IPS-NIHi11 (cell line): ENCODE measurements at regions not wholly inside any gene's neighbourhood (a gene's known extent, or its start where the extent isn't known, plus 50 kb on each side); places are given as distances from the start of the nearest gene placed in this dataset.

ENCODE experiments used
- DNase-seq: peaks from one replicate; pipeline ENCODE4 v3.0.0; 2012; ENCODE audit warnings: mixed read lengths, low spot score

- DNase-seq = no peak
Observed at GRCh38 chr2:14910654-14911053, 278.1 kb downstream of the LRATD1 start.

DNA sequence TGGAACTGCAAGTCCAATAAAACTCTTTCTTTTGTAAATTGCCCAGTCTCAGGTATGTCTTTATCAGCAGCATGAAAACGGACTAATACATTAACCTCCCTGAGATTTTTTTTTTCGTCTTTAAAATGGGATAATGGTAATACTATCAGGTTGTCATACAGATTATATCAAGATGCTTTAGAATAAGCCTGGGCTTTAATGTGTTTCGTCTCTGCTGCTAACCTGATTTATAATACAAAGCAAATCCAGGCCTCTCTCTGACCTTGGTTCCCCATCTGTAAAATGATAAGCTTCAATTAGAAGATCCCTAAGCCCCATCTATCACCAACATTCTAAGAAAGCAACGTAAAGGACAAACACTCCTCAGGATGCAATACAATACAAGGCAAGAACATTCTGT, 283.5 kb downstream of the LRATD1 start:
- DNase-seq = no peak

- DNase-seq = no peak
Observed at GRCh38 chr2:14923820-14924580, 291.5 kb downstream of the LRATD1 start.

DNA sequence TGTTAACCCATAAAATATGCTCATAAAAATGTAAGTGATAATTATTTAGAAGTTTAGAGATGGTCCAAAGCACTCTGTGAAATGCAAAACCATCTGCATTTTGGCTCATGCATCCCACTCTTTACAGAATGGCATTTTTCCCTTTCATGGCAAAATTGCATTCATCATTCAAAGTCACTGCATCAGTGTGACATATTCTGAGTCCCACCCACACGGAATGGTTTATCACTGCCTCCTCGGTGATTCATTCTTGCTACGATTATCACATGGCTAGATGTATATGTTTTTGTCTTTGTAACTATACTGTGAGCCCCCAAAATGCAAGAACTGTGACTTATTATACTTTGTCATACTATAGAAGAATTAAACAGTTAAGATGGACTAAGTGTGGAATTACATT, 293.0 kb downstream of the LRATD1 start:
- no peak for DNase-seq

DNA sequence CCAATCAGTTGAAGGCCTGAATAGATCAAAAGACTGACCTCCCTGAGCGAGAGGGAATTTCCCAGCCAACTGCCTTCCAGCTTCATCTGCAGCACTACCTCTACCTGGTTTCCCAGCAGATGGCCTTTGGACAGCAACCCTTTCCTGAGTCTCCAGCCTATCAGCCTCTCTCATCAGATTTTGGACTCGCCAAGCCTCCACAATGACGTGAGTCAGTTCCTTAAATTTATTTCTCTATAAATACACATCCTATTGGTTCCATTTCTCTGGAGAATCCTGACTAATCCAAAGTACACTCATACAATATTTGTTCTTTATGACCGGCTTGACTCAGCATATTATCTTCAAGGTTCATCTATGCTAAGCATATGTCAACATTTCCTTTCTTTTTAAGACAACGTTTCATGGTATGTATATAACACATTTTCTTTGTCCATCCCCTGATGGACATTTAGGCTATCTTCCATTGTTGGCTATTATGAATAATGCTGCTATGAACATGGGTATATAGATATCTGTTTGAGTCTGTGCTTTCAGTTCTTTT, 294.6 kb downstream of the LRATD1 start:
- DNase-seq = no peak

DNA sequence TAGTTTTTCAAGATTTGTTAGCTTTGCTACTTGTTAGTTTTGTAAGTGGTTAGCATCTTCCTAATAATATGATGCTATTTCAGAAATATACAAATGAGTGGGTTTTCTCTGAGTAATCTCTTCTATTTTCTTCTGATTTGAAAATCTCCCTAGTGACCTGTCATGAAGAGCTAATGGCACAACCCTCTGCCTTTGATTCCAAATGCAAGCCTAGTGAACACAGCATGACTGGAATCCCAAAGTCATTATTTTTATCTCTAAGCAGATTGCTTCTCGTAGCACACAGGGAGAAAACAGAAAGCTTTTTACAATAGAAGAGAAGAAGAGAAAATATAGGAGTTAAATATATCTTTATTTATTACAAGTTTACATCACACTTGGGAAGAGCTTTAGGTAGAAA, 295.5 kb downstream of the LRATD1 start:
- DNase-seq = no peak

DNA sequence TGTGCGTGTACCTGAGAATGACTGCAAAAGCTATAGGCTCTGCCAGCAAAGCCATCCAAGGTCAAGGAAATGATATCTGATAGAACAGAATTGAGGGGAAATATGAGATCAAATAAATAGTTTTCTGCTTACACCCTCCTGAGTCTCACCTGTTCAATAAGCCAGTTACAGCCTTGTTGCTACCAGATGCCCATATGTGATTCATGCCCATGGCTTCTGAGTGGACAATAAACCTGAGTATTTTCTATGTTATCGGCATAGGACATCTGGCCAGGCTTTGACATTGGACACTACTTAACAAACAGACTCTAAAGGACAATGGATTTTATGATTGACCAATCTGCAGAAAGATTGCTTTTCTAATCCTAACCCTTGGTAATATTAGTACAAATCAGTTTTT, 297.9 kb downstream of the LRATD1 start:
- DNase-seq = no peak

DNA sequence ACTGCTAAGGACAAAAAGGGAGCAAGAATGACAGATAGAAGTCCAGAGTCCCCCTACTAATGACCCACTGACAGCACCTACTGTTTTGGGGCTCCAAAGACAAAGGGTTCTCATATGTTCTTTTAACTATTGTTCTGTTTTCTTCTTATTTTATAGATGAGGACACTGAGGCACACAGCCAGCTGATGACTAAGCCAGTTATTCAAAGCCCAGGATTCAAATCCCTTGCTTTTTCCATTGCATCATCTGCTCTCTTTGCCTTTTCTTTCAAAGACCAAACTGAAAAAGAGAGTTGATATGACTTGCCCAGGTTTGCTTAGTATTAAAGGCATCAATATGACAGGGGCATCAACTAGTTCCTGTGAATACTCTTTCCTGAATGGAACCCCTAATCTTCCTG, 299.8 kb downstream of the LRATD1 start:
- DNase-seq = no peak

- DNase-seq = no peak
Observed at GRCh38 chr2:14933753-14934152, 301.2 kb downstream of the LRATD1 start.

GRCh38 chr2:14936426-14936825, 303.9 kb downstream of the LRATD1 start:
- DNase-seq = no peak

GRCh38 chr2:14937336-14937735, 304.8 kb downstream of the LRATD1 start:
- no peak for DNase-seq

DNA sequence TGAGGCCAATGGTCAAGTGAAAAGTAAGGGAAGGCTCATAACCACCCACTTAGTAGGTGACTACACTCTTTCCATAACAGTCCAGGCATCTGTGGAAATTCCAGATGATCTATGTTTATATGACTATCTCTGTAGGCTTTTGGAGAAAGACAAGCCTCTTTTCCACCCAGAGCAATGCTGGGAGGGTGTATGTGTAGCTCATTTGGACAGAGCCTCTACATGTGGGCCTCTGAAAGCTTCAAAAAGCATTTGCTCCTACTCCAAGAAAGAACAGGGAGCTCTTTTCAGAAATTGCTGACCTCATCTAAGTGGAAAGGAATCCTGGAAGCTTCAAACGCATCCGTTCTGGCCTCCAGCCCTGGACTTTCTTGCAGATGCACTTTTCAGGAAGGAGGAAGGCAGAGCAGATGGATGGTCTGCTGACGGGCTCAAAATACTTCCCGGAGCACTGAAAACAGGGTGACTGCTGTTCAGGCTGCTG, 308.7 kb downstream of the LRATD1 start:
- no peak for DNase-seq

- no peak for DNase-seq
Observed at GRCh38 chr2:14942987-14943386, 310.5 kb downstream of the LRATD1 start.

DNA sequence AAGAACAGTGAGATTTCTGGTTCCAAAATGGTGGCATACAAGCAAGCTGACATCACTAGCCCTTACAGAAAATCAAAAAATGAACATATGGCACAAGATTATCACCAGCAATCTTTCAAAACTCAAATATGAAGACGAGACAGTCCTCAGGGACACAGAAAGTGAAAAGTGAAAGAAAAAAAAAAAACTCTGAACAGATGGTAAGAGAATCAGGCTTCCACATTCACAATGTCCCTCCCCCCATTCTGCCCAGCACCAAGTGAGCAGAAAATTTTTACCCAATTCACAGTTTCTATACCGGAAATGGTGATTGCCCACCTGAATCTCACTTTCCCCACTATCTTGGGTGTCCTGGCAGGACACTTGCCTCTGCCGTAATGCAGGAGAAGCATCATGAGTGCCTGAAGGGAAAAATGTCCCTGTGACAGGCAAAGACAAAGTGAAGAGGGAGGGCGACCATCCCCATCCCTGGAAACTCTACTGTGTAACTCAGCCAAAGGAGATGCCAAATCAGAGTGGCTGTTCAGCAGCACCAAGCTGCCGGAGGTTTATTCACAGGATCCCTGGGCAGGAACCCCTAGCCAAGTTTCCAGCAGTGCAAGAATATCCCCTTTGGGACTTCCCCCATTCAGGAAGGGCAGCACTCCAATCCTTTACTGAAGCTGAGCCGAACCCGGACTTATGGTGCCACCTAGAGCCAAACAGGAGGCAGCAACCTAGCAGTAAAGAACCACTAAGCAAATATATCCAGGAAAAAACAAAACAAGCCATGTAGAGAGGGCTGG, 312.2 kb downstream of the LRATD1 start:
- DNase-seq = peak; percentile 62

DNA sequence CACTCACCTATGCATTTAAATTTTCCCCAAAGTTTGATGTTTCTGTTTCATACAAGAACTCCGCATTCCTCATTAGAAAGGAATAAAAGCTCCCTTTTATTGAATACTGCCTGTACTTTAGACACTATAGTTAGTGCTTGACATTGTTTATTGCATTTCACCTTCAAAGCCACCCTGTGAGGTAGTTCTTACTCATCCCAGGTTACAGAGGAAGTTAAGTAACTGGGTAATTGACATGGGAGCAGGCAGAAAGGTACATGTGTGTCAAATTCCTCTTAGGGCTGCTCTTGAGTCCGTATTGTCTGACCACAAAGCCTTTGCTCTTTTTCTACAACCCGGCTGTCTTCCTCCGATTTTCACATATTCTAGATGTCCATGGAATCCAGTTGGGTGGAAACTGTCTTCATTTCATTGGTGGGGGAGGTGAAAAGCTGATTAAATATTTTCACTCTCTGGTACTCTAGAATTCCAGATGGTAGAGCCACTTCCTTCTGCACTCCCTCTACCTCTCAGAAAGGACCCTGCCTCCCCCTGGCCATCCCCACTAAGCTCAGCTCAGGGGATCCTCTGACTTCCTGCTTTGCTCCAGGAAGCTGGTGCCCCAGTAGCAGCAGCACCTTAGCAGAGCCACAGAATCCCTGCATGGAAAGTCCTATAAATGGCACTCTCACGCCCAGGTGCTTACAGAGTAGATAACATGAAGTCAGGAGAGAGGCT, 319.2 kb downstream of the LRATD1 start:
- no peak for DNase-seq

DNA sequence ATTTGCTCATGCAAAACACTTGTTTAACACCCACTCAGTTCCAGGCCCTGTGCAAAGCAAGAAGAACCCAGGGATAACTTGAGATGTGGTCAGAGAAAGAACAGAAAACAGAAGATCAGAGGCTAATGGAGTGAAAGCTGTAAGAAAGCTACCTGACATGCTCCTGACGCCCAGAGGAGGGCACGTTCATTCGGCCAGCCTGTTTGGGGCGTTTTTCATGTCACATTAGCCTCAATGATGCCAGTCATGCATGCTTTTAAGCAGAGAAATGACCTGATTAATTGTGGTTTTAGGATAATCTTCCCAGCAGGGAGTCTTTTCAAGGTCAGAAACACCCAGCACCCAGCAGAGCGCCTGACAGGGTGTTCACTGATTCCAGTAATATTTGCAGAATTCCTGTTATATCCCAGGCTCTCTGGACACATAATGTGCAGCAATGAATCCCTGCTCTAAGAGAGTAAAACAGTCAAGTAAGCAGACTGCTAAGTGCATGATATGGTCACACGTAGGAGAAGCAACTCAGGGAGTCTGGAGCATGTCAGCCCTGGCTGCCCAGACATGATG, 320.0 kb downstream of the LRATD1 start:
- DNase-seq = no peak

DNA sequence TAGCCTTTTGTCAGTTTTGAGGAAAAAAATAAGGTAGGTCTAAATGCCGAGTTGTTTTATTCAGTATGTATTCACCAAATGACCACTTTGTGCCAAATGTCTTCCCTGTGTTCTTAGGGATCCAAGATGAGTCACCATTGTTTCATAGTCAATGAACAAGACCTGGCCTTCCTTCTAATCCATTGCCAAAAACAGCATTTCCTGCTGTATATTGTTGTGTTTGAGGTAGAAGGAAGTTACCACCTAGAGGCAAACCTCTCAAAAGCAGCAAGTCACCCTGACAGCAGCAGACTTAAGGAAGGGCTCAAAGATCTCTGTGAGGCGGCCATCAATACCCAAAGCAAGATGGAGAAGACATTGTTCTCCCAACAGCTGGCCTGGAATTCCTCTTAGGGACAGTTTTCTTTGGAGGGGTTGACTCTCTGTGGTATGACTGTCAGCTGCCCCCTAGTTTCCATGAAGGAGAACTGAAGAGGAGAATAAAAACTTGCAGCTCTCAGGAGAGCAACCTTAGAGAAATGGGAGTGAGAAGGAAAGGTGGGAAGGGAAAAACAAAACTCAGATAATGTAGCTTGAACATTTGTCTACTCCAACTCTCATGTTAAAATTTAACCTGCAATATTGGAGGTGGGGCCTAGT, 328.3 kb downstream of the LRATD1 start:
- no peak for DNase-seq

DNA sequence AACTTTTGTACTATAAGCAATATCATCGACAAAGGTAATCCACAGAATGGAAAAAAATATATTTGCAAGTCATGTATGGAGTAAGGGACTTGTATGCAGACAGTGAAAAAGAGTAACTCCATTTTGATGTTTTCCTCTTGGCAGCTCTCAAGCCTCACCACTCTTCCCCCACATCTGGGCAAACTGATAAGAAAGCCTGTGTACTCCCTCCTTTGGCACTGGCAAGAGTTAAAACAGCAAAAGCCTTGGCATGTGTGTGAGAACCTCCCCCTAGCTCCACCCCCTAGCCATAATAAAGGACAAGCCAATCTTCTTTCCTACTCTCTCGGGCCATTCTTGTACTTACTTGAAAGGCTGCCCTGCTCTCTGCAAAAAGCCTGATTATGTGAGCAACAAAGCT, 335.2 kb downstream of the LRATD1 start:
- no peak for DNase-seq

- DNase-seq = no peak
Observed at GRCh38 chr2:14975381-14975780, 342.9 kb downstream of the LRATD1 start.

DNA sequence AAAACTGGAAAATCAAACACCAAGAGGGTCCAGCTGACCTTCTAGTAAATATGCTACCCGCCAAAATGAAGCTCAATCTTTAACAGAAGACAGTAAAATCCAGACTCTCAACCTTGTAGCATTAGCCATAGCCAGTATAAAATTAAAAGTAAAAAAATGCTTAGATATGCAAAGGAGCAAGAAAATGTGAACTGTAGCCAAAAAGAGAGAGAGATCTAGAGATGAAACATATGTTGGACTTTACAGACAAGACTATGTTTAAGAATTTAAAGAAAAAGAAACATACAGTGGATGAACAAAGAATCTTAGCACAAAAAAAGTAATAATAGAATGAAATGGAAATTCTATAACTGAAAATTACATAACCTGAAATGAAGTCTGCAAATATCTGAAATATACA, 344.5 kb downstream of the LRATD1 start:
- no peak for DNase-seq

GRCh38 chr2:14978845-14979244, 346.3 kb downstream of the LRATD1 start:
- no peak for DNase-seq

GRCh38 chr2:14982790-14983189, 350.3 kb downstream of the LRATD1 start:
- no peak for DNase-seq
